RWPE2 (cell line): ENCODE measurements at regions not wholly inside any gene's neighbourhood (a gene's known extent, or its start where the extent isn't known, plus 50 kb on each side); places are given as distances from the start of the nearest gene placed in this dataset.

ENCODE experiments used
- ATAC-seq: fragments of 200-7000 bp; cut with Tn5 transposase; 3 replicates; pipeline ENCODE4 v1.9.1; 2021; ENCODE audit warnings: low read depth
- DNase-seq: peaks from one replicate; pipeline ENCODE4 v3.0.0-alpha.2; 2020; ENCODE audit warnings: low spot score
- H3K27ac ChIP-seq: fragments of 450-650 bp; 2 replicates; pipeline ENCODE4 v1.5.1; 2017; ENCODE audit warnings: mild to moderate bottlenecking; ENCODE audit not compliant: poor library complexity, severe bottlenecking
- H3K27me3 ChIP-seq: fragments of 250-450 bp; sonication (Bioruptor Pico); 2 replicates; pipeline ENCODE4 v1.5.1; 2021; ENCODE audit warnings: mild to moderate bottlenecking, moderate library complexity; ENCODE audit not compliant: insufficient read depth, poor library complexity, severe bottlenecking
- H3K36me3 ChIP-seq: fragments of 250-450 bp; sonication (Bioruptor Pico); 2 replicates; pipeline ENCODE4 v1.5.1; 2020; ENCODE audit warnings: low read depth, mild to moderate bottlenecking, moderate library complexity
- H3K4me1 ChIP-seq: fragments of 250-450 bp; sonication (Bioruptor Pico); 2 replicates; pipeline ENCODE4 v1.5.1; 2021; ENCODE audit warnings: mild to moderate bottlenecking, moderate library complexity; ENCODE audit not compliant: insufficient read depth, poor library complexity, severe bottlenecking
- H3K4me3 ChIP-seq: fragments of 250-450 bp; sonication (Bioruptor Pico); 2 replicates; pipeline ENCODE4 v1.5.1; 2021; ENCODE audit warnings: mild to moderate bottlenecking, moderate library complexity; ENCODE audit not compliant: severe bottlenecking
- H3K9me3 ChIP-seq: fragments of 250-450 bp; sonication (Bioruptor Pico); 2 replicates; pipeline ENCODE4 v1.5.1; 2021; ENCODE audit warnings: mild to moderate bottlenecking, moderate library complexity; ENCODE audit not compliant: severe bottlenecking
- TF ChIP-seq, protein P1 (sequence below): fragments of 450-650 bp; IDR thresholded peaks from one replicate; pipeline ENCODE4 v1.5.1; 2017; ENCODE audit warnings: mild to moderate bottlenecking, moderate library complexity; ENCODE audit not compliant: poor library complexity, severe bottlenecking

DNA sequence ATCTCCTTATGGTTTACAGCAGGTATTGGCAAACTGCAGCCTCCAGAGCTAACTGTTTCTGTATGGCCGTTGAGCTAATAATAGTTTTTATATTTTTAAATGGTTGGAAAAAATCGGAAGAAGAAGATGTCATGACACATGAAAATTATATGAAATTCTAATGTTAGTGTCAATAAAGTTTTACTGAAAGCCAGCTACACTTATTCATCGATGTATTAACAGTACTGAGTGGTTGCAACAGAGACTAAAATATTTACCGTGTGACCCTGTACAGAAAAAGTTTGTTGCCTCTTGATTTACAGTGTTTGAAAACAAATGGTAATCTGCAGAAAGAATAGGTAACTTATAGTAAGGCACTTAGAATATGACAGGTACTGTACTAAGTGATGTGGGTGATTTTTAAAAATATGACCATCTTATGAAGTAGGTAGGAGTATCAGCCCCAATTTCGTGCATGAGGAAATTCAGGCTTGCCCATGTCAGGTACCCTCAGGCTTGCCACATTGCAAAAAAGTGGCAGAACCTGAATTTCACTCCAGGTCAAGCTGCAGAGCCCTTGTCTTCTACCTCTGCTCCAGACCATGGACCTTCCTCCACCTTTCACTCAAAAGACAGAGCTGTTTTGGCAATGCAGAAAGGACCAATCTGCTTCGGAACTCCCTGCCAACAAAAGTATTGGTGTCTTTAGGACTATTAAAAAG, 311.9 kb upstream of the RUNX1 start:
- Histone ChIP-seq H3K4me3 (no peak overlapping the region), H3K27me3 (no peaks in the 10 kb centered on the region), H3K4me1 (no peaks in the 10 kb centered on the region), H3K36me3 (no peaks in the 10 kb centered on the region), H3K27ac (no peak overlapping the region), H3K9me3 (no peaks in the 10 kb centered on the region)
- ATAC-seq (no peak), DNase-seq (no peak)
- TF ChIP-seq, protein P1, sequence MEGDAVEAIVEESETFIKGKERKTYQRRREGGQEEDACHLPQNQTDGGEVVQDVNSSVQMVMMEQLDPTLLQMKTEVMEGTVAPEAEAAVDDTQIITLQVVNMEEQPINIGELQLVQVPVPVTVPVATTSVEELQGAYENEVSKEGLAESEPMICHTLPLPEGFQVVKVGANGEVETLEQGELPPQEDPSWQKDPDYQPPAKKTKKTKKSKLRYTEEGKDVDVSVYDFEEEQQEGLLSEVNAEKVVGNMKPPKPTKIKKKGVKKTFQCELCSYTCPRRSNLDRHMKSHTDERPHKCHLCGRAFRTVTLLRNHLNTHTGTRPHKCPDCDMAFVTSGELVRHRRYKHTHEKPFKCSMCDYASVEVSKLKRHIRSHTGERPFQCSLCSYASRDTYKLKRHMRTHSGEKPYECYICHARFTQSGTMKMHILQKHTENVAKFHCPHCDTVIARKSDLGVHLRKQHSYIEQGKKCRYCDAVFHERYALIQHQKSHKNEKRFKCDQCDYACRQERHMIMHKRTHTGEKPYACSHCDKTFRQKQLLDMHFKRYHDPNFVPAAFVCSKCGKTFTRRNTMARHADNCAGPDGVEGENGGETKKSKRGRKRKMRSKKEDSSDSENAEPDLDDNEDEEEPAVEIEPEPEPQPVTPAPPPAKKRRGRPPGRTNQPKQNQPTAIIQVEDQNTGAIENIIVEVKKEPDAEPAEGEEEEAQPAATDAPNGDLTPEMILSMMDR = no peak

DNA sequence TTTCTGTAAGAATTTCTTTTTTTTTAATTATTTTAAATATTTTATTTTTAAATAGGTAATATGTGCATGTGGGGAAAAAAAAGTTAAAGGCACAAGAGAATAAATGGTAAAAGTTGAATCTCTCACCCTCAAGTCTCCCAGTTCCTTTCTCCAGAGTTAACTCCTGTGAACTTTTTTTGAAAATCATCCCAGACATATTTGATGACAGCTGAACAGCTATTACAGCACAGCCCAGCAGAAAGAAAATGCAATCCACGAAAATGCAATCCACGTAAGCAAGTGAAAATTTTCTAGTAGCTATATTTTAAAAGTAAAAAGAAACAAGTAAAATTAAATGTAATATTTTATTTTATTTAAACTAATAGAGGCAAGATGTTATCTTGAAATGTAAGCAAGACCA, 310.0 kb upstream of the RUNX1 start:
- Histone ChIP-seq H3K4me3 (no peak overlapping the region), H3K27ac (no peak overlapping the region), H3K4me1 (no peaks in the 10 kb centered on the region), H3K36me3 (no peaks in the 10 kb centered on the region), H3K9me3 (no peaks in the 10 kb centered on the region), H3K27me3 (no peaks in the 10 kb centered on the region)
- DNase-seq (no peak), ATAC-seq (no peak)
- TF ChIP-seq, protein P1 = no peak

DNA sequence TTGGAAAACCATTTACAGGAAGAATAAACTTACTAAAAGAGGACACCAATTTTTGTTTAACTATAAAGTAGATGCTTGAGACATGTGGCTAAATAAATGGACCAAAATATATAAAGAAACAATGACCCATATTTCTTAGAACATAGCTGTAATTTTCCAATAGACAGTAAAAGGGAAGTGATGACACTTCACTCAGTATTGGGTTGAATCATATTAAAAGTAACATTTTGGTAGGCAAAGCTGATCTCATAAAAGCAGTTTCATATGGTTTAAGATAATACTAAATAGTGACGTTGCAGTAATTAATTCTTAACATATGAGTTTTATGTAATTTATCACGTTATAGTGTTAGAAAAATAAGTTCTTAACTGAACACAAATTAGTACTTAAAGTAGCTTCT, 308.9 kb upstream of the RUNX1 start:
- DNase-seq (no peak), ATAC-seq (no peak)
- H3K9me3 ChIP-seq = no peaks in the 10 kb centered on the region
- no peaks in the 10 kb centered on the region for H3K27me3 ChIP-seq
- no peaks in the 10 kb centered on the region for H3K4me1 ChIP-seq
- no peak overlapping the region for H3K27ac ChIP-seq
- H3K4me3 ChIP-seq = no peak overlapping the region
- H3K36me3 ChIP-seq = no peaks in the 10 kb centered on the region
- TF ChIP-seq, protein P1 = no peak

DNA sequence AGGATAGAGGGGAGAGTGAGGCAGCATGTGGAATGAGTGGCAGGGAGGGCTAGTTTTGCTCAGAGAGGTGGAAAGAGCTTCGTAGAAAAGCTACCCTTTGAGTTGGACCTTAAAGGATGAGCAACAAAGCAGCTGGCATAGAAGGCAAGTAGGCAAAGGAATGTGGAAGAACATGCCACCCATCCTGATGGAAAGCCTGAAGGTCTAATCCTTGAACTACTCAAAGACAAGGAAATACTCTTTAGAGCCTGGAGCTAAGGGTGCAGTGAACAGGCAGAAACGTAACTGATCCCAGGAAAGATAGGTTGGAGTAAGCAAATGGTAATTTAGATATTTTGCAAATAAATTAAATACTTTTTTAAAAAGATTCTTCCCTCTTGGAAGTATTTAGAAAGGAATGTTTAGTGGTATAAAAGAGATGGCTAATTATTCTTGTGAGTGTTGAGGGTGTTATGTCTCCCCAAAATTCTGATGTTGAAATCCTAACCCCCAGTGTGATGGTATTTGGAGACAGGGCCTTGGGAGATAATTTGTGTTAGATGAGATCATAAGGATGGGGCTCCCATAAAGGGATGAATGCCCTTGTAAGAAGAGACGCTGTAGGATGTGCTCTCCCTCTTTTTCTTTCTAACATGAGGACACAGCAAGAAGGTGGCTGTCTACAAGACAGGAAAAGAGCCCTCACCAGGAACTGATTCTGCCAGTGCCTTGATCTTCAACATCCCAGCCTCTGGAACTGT, 308.1 kb upstream of the RUNX1 start:
- Histone ChIP-seq H3K4me1 (no peaks in the 10 kb centered on the region), H3K9me3 (no peaks in the 10 kb centered on the region), H3K36me3 (no peaks in the 10 kb centered on the region), H3K27ac (no peak overlapping the region), H3K4me3 (no peak overlapping the region), H3K27me3 (no peaks in the 10 kb centered on the region)
- no peak for DNase-seq
- no peak for ATAC-seq
- TF ChIP-seq, protein P1 = no peak

DNA sequence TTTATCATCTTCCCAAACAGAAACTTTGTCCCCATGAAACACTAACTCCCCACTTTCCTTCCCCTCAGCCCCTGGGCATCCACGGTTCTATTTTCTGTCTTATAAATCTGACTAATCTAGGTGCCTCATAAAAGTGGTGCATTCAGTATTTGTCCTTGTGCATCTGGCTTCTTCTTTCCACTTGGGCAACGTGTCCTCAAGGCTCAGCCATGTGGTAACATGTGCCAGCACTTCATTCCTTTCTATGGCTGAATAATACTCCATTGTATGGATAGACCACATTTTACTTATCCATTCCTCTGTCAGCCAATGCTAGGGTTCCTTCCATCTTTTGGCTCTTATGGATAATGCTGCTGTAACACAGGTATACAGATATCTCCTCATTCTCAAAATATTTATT, 305.0 kb upstream of the RUNX1 start:
- no peak for ATAC-seq
- Histone ChIP-seq H3K4me3 (no peak overlapping the region), H3K36me3 (no peaks in the 10 kb centered on the region), H3K27me3 (no peaks in the 10 kb centered on the region), H3K27ac (no peak overlapping the region), H3K4me1 (peaks cover 4% of the 10 kb centered on the region), H3K9me3 (no peaks in the 10 kb centered on the region)
- TF ChIP-seq, protein P1 = no peak
- DNase-seq = no peak
